GM18861 (cell line): ENCODE measurements at regions not wholly inside any gene's neighbourhood (a gene's known extent, or its start where the extent isn't known, plus 50 kb on each side); places are given as distances from the start of the nearest gene placed in this dataset.

Experiments
- ATAC-seq: cut with Tn5 transposase; IDR thresholded peaks from one replicate; pipeline ENCODE4 v1.9.1; 2021; ENCODE audit not compliant: unreplicated experiment

DNA sequence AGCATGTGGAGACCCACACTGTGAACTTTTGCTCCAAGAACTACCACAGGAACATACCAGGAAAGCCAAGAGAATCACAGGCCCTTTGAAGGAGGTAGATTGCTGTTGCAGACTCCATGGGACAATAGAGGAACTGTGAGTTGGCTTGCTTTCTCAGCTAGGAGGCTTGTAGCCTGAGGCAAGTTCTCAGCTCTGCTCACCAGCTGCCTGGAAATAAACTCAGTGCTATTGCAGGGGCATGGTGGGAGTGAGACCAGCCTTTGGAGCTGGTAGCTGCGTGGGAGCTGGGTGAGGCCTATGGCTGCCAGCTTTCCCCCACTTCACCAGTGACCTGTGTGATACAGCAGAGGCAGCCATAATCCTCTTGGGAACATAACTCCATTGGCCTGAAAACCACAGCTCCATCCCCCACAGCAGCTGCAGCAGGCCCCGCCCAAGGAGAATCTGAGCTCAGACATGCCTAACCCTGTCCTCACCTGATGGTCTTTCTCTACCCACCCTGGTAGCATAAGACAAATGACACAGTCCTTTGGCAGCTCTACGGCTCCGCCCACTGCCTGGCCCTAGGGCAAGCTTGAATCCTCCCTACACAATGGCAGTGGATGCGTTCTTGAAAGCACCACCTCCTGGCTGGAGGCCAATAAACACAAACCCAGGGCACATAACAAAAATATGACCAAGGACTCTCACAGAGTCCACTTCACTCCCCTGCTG, 389.5 kb downstream of the KIF4B start:
- no peak for ATAC-seq

DNA sequence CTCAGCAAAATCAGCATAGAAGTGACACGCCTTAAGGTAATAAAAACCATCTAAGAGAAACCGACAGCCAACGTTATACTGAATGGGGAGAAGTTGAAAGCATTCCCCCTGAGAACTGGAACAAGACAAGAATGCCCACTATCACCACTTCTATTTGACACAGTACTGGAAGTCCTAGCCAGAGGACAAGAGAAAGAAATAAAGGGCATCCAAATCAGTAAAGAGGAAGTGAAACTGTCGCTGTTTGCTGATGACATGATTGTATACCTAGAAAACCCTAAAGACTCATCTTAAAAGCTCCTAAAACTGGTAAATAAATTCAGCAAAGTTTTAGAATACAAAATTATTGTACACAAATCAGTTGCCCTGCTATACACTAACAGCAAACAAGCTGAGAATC, 393.3 kb downstream of the KIF4B start:
- no peak for ATAC-seq

DNA sequence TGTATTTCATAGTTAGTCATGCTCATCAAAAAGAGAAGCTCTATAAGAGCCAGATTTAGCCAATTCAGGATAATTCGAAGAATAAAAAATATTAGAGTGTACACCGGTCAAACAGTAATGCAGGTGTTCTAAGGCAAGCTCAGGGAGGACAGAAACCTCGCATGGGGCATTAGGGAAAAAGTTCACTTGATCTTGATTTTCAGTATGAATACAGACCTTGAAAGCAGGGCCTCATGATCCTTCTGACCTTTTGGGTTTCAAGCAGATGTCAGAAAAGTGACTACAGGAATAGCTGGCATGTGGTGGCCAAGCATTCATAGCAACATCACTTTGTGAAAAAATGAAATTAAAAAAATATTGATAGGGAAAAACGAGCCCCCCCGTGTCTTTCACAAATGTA, 394.9 kb downstream of the KIF4B start:
- ATAC-seq, result no peak

GRCh38 chr5:155416765-155417164, 403.2 kb downstream of the KIF4B start:
- ATAC-seq, result no peak

DNA sequence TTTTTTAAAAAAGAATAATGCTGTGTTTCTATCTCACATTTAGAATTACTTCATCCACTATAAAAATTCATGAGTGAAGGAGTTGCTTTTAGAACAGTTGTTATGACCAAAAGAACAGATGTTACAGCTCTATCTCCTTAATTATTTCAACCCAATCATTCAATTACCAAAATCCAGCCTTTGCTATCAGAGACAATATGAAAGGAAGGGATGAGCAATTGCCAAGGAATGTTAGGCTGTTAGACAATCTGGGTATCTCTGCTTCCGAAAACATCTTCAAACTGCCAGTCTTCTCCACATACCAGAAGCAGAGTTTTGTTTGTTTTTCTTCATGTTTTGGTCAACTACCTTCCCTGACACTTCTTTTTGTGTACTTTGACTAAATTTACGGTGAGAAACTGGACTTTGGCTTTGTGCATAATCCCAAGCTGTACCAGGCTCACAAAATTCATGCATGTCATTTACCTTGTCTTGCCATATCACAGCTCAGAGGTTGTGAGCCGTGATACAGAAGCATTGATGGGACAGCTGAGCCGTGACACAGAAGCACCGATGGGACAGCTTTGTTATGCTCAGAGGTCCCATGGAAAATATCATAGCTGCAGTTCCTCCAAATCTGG, 405.5 kb downstream of the KIF4B start:
- ATAC-seq, result no peak

GRCh38 chr5:155430192-155430591, 416.6 kb downstream of the KIF4B start:
- no peak for ATAC-seq

GRCh38 chr5:155434267-155434666, 420.7 kb downstream of the KIF4B start:
- no peak for ATAC-seq

GRCh38 chr5:155434681-155435080, 421.1 kb downstream of the KIF4B start:
- ATAC-seq, result no peak

DNA sequence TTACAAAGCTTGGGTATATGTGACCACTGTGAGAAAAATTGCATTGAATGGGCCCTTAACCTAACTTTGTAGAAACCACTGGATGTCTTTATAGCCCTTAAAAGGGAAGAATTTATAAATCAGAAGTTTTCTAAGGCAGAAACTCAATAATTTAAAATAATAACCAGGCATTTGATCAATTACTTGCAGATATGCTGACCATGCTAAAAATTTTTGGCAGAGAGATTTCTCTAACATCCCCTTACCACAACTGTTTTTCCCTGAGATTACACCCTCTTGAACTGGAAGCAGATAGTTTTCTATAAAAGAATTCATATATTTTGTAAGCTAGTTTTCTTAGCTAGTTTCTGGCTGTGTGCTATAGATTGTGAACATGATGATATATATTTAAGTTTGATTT, 428.3 kb downstream of the KIF4B start:
- no peak for ATAC-seq

GRCh38 chr5:155451106-155451505, 437.6 kb downstream of the KIF4B start:
- ATAC-seq, result no peak

DNA sequence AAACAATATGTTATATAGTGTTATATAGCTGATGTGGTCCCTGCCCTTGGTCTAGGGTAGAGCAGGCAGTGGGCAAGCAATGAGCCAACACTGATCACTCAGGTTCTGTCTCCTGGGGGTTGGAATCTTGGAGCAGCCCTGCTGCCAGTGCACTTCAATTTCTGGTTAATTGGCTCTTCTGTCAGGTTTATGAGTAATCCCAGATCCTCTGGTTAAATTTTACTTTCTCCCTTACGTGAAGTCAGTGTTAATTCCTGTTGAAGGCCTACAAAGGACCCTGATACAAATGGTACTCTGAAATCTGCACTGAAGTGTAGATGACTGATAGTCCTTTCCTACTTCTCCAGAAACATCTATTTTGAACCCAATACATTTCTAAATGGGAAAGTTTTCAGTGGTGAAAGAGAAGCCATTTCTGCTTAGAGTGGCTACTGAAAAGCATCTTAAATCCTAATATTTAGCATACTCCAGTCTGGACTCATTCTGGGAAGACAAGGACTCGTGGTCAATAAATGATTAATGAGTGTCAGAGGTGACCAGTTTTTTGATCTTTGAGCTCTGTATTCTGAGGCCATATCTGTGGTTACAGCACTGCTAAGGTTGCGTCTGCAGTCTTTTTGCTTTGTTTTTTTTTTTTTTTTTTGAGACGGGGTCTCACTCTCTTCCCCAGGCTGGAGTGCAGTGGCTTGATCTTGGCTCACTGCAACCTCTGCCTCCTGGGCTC, 442.4 kb downstream of the KIF4B start:
- no peak for ATAC-seq

GRCh38 chr5:155459889-155460500, 446.4 kb downstream of the KIF4B start:
- ATAC-seq, result no peak

DNA sequence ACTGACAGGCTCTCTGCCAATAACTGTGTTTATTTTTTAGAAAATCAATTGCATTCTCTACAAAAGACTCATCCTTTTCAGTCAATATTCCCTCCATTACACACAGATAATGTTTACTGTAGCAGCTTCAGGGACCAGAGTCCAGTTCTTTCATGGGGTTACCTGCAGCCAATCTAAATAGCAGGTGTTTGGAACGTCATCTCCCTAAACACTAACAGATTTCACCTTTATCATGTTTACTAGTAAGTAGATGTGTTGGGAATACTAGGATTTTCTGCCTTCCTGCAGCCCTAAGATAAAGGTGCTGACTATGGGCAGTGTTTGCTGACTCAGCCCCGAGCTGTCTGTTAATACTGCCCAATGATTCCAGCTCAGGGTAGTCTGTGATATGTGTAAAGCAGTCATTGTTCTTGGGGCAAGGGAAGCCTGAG, 447.0 kb downstream of the KIF4B start:
- ATAC-seq, result no peak

- no peak for ATAC-seq
Observed at GRCh38 chr5:155461304-155461703, 447.7 kb downstream of the KIF4B start.

DNA sequence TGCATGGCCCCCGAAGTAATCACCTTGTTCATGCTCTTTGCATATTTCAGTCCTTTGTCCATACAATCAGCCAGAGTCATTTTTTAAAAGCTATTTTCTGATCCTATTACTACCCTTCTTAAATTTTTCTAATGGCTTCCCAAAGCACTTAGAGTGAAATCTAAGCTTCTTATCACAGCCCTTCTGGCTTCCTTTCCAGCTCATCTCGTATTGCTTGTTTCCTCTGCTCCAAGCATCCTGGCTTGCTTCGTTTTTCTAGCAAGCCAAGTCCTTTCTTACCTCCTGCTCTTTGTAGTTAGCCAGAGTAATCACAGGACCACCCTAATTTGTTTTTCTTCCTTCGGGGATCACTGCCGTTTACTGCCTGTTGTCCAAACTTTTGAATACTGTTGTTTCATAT, 453.3 kb downstream of the KIF4B start:
- no peak for ATAC-seq

DNA sequence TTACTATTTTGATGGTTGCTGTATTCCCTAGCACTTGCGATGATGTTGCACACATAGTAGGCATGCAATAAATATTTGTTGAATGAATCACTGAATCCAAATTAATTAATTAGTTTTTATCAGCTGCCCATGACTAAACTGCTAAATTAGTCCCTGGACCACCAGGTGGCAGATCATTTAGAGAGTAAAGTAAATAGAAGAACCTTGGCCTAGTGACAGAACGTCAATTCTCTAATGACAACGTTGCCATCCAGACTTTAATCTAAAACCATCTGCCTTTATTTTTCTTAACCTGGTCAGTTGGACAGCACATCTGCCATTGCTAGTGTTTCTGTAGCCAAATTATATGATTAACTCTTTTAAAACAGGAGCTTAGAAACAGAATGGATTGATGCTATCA, 457.5 kb downstream of the KIF4B start:
- ATAC-seq, result no peak

GRCh38 chr5:155472780-155473179, 459.2 kb downstream of the KIF4B start:
- no peak for ATAC-seq

DNA sequence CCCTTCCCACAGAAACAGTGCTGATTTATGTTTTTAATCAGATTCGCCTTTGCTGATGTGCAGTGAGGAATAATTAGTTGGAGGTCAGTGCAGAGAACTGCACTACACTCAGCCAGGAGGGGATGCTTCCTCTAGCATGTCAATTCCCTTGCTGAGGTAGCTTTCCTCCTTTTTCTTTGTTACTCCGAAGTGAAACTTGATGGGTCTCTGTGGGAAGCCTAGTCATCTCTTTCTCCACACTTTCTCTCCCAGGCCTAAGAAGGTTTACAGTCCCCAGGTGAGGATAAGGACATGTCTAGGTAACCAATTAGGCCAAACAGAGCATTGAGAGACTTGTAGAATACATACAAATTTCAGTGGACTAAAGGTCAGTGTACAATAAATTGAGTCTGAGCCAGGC, 461.8 kb downstream of the KIF4B start:
- ATAC-seq, result no peak

DNA sequence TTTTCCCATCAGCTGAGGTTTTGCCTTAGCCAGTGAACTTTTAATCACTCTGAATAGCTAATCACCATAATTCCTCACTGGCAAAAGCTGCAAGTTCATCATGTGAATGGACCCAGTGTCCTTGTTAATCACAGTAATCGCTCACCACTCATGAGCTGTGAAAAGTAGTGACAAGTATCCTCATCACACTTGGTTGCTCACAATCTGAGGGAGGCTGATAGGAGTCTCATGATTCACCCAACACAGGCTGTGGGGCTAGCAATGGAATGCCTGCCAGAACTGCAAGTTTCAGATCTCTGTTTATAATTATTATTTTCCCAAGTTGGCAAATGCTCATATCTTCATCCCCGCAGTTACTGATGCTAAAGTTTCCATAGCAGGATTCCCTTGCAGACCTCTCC, 467.2 kb downstream of the KIF4B start:
- no peak for ATAC-seq

- no peak for ATAC-seq
Observed at GRCh38 chr5:155481182-155481581, 467.6 kb downstream of the KIF4B start.

GRCh38 chr5:155482428-155482827, 468.9 kb downstream of the KIF4B start:
- no peak for ATAC-seq

DNA sequence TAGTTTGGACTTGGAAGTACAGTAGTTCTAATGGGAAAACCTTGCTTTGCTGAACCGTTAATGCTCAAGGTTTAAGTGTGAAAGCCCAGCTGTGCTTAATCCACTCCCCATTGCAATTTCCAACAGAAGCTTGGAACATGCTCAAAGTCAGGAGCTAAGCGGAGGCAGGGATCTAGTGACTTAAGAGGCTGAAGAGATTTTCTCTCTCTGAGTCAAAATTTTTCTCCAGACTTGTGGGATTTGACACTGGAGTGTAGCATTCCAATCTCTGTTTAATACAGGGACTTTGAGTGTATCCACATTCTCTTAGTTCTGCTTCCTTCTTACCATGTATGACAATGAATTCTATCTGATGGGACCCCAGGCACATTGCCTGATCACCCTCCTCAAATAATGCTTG, 471.8 kb downstream of the KIF4B start:
- no peak for ATAC-seq
